Kidney (tissue), 13 donors: ENCODE measurements at regions not wholly inside any gene's neighbourhood (a gene's known extent, or its start where the extent isn't known, plus 50 kb on each side); places are given as distances from the start of the nearest gene placed in this dataset.

Experiments
- DNase-seq, 5 donors: peaks; one replicate each; pipeline ENCODE4 v3.0.0-alpha.2; 2013 to 2020
- FAIRE-seq: peaks from 2 replicates; lab custom pipeline; 2012; peaks lifted over from hg19 to GRCh38; lab: Jason Lieb, UNC
- H3K27ac ChIP-seq, 2 donors: one replicate each; pipeline ENCODE4 v1.7.0; 2013; ENCODE audit warnings: low read depth in 2 of 2, low read length in 2 of 2, inconsistent platforms in 1 of 2
- H3K27me3 ChIP-seq: one replicate; pipeline ENCODE4 v1.7.1; 2013; ENCODE audit warnings: low read length, inconsistent platforms; ENCODE audit not compliant: control insufficient read depth, insufficient read depth
- H3K36me3 ChIP-seq, 3 donors: one replicate each; pipeline versions ENCODE4 v1.7.0 to v1.7.1; 2013; ENCODE audit warnings: low read length in 3 of 3, control low read depth in 1 of 3, inconsistent platforms in 1 of 3; ENCODE audit not compliant: insufficient read depth in 3 of 3, control insufficient read depth in 2 of 3
- H3K4me1 ChIP-seq, 3 donors: one replicate each; pipeline versions ENCODE4 v1.7.0 to v1.7.1; 2013; ENCODE audit warnings: low read length in 3 of 3, inconsistent platforms in 1 of 3, low read depth in 1 of 3; ENCODE audit not compliant: control insufficient read depth in 2 of 3, insufficient read depth in 2 of 3
- H3K4me3 ChIP-seq, 3 donors: one replicate each; pipeline versions ENCODE4 v1.7.0 to v1.8.1; 2013; ENCODE audit warnings: low read length in 3 of 3, control low read depth in 1 of 3, inconsistent platforms in 1 of 3
- H3K9ac ChIP-seq, 3 donors: one replicate each; pipeline versions ENCODE4 v1.7.0 to v1.7.1; 2013; ENCODE audit warnings: low read length in 3 of 3, control low read depth in 1 of 3, inconsistent platforms in 1 of 3
- H3K9me3 ChIP-seq, 3 donors: one replicate each; pipeline versions ENCODE4 v1.7.0 to v1.7.1; 2013; ENCODE audit warnings: low read length in 3 of 3, control low read depth in 1 of 3, inconsistent platforms in 1 of 3; ENCODE audit not compliant: control insufficient read depth in 2 of 3, insufficient read depth in 1 of 3
- intact Hi-C: fragments of 100-400 bp; cut with DNase I; formaldehyde crosslinking; loops from one replicate; pipeline ENCODE4 v1.11.1; 2022
- TF ChIP-seq, protein P1 (sequence below): IDR thresholded peaks from 3 replicates; pipeline ENCODE4 v1.5.1; 2012; ENCODE audit warnings: mild to moderate bottlenecking, moderate library complexity, borderline replicate concordance; ENCODE audit not compliant: insufficient read depth; ENCODE audit errors: extremely low read depth
- donor health status: control.
- donor health status: control.
- donor health status: control.
- donor health status: control.
- donor health status: control.
- donor health status: DM: yes; HTN: yes; CAD: no.
- donor health status: Normal renal cell carcinoma (clear cell type).

- TF ChIP-seq, protein P1, sequence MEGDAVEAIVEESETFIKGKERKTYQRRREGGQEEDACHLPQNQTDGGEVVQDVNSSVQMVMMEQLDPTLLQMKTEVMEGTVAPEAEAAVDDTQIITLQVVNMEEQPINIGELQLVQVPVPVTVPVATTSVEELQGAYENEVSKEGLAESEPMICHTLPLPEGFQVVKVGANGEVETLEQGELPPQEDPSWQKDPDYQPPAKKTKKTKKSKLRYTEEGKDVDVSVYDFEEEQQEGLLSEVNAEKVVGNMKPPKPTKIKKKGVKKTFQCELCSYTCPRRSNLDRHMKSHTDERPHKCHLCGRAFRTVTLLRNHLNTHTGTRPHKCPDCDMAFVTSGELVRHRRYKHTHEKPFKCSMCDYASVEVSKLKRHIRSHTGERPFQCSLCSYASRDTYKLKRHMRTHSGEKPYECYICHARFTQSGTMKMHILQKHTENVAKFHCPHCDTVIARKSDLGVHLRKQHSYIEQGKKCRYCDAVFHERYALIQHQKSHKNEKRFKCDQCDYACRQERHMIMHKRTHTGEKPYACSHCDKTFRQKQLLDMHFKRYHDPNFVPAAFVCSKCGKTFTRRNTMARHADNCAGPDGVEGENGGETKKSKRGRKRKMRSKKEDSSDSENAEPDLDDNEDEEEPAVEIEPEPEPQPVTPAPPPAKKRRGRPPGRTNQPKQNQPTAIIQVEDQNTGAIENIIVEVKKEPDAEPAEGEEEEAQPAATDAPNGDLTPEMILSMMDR, result no peak
- Histone ChIP-seq H3K27ac (no peak overlapping the region), H3K4me1 (no peaks in the 10 kb centered on the region), H3K9me3 (no peaks in the 10 kb centered on the region), H3K4me3 (no peak overlapping the region), H3K36me3 (no peaks in the 10 kb centered on the region), H3K9ac (no peak overlapping the region), H3K27me3 (no peaks in the 10 kb centered on the region)
- no peak for DNase-seq
- FAIRE-seq, result no peak
- intact Hi-C loops, result no loop called here
Observed at GRCh38 chr5:152593388-152593787, 188.3 kb upstream of the NMUR2 start.

DNA sequence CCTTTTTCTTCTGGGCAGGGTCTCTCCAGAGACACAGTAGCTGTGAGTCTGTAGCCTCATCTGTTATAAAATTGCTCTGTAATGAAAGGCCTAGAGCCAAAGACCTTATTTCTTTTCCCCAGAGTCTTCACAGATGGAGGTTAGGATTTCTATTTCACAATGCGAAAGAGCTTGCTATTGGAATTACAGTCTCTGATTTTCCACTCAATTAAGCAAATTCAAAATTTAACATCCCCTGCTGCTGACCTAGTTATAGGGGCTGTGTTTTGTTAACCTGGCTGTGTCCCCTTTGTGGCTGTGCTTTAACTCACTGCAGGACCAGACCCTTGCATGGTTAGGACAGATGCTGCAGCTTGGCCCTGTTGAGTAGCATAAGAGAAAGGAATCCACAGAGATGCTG is 190.3 kb upstream of the NMUR2 start:
- intact Hi-C loops, result no loop called here
- Histone ChIP-seq H3K4me1 (no peaks in the 10 kb centered on the region), H3K9me3 (no peaks in the 10 kb centered on the region), H3K9ac (no peak overlapping the region), H3K4me3 (no peak overlapping the region), H3K36me3 (no peaks in the 10 kb centered on the region), H3K27me3 (no peaks in the 10 kb centered on the region), H3K27ac (no peak overlapping the region)
- TF ChIP-seq, protein P1, result no peak
- no peak for FAIRE-seq
- no peak for DNase-seq

DNA sequence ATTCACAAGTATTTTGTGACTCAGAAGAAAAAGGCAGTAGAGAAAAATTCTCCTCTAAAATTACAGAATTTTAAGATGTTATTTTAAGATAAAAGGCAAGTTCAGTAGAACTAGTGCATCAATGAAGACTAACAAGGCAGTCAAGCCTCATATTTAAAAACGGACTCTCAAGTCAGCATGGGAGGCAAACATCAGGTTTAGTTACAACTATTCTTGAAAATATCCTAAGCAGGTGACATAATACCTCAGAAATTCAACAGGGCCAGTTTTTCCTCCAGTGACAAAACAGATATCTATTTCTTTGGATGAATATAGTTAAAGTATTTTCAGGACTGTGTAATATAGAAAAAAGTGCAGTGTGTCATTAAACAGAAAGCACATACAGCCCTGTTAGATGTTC is 194.0 kb upstream of the NMUR2 start:
- TF ChIP-seq, protein P1, result no peak
- H3K9ac ChIP-seq, result no peak overlapping the region
- H3K36me3 ChIP-seq, result no peaks in the 10 kb centered on the region
- intact Hi-C loops, result no loop called here
- no peaks in the 10 kb centered on the region for H3K4me1 ChIP-seq
- no peaks in the 10 kb centered on the region for H3K9me3 ChIP-seq
- H3K4me3 ChIP-seq, result no peak overlapping the region
- H3K27ac ChIP-seq, result no peak overlapping the region
- FAIRE-seq, result no peak
- H3K27me3 ChIP-seq, result no peaks in the 10 kb centered on the region
- no peak for DNase-seq
